ENCODE measurements at regions not wholly inside any gene's neighbourhood (a gene's known extent, or its start where the extent isn't known, plus 50 kb on each side); places are given as distances from the start of the nearest gene placed in this dataset.

GRCh38 chr5:164179406-164179805 lies 674.0 kb downstream of the MAT2B start:
- Histone ChIP-seq H3K27ac (ENCODE audit: low read length) (no peak overlapping the region), H3K79me2 (replicated peaks; ENCODE audit: insufficient read depth, low read length) (no peaks in the 10 kb centered on the region), H3K4me3 (ENCODE audit: low read length) (no peak overlapping the region), H2AFZ (ENCODE audit: low read depth, low read length) (no peak overlapping the region), H3K27me3 (ENCODE audit: insufficient read depth, low read depth, low read length) (no peaks in the 10 kb centered on the region), H4K20me1 (ENCODE audit: insufficient read depth) (no peaks in the 10 kb centered on the region), H3F3A (ENCODE audit: insufficient read depth, low read length, poor library complexity, severe bottlenecking) (no peaks in the 10 kb centered on the region), H3K36me3 (ENCODE audit: insufficient read depth, low read length) (no peaks in the 10 kb centered on the region), H3K9me3 (ENCODE audit: low read length) (no peaks in the 10 kb centered on the region), H3K9ac (ENCODE audit: low read length) (no peak overlapping the region), H3K4me2 (ENCODE audit: low read length) (no peak overlapping the region), H3K9me2 (ENCODE audit: insufficient read depth, low read length) (no peaks in the 10 kb centered on the region)
- TF ChIP-seq POLR2AphosphoS5 (IDR thresholded peaks at IDR 0.05) (no peak), RAD21 (conservative IDR thresholded peaks at IDR 0.05) (no peak), SMC3 (conservative IDR thresholded peaks at IDR 0.05; ENCODE audit: poor library complexity) (no peak), EP300 (conservative IDR thresholded peaks at IDR 0.05; ENCODE audit: poor library complexity, severe bottlenecking) (no peak), TAF1 (IDR thresholded peaks at IDR 0.05; ENCODE audit: low read depth) (no peak)

- TF ChIP-seq SMC3 (conservative IDR thresholded peaks at IDR 0.05; ENCODE audit: poor library complexity) (no peak), POLR2AphosphoS5 (IDR thresholded peaks at IDR 0.05) (no peak), EP300 (conservative IDR thresholded peaks at IDR 0.05; ENCODE audit: poor library complexity, severe bottlenecking) (no peak), EZH2 (IDR thresholded peaks at IDR 0.05; ENCODE audit: borderline replicate concordance, insufficient read depth, low read length, poor library complexity, severe bottlenecking) (no peak), TAF1 (IDR thresholded peaks at IDR 0.05; ENCODE audit: low read depth) (no peak)
- Histone ChIP-seq H3K27ac (ENCODE audit: low read length) (no peak overlapping the region), H4K20me1 (ENCODE audit: insufficient read depth) (no peaks in the 10 kb centered on the region), H3F3A (ENCODE audit: insufficient read depth, low read length, poor library complexity, severe bottlenecking) (no peaks in the 10 kb centered on the region), H3K9me3 (ENCODE audit: low read length) (no peaks in the 10 kb centered on the region), H3K79me2 (replicated peaks; ENCODE audit: insufficient read depth, low read length) (no peaks in the 10 kb centered on the region), H3K4me2 (ENCODE audit: low read length) (no peak overlapping the region), H3K9me2 (ENCODE audit: insufficient read depth, low read length) (no peaks in the 10 kb centered on the region), H3K9ac (ENCODE audit: low read length) (no peak overlapping the region), H2AFZ (ENCODE audit: low read depth, low read length) (no peak overlapping the region), H3K36me3 (ENCODE audit: insufficient read depth, low read length) (no peaks in the 10 kb centered on the region), H3K27me3 (ENCODE audit: insufficient read depth, low read depth, low read length) (no peaks in the 10 kb centered on the region), H3K4me3 (ENCODE audit: low read length) (no peak overlapping the region)
These were observed 676.2 kb downstream of the MAT2B start for GRCh38 chr5:164181604-164182003.

- H3K36me3 ChIP-seq (ENCODE audit: insufficient read depth, low read length): no peaks in the 10 kb centered on the region
- H3K27ac ChIP-seq (ENCODE audit: low read length): no peak overlapping the region
- H3K9me2 ChIP-seq (ENCODE audit: insufficient read depth, low read length): no peaks in the 10 kb centered on the region
- H3K4me2 ChIP-seq (ENCODE audit: low read length): no peak overlapping the region
- no peaks in the 10 kb centered on the region for H3K9me3 ChIP-seq (ENCODE audit: low read length)
- H3K27me3 ChIP-seq (ENCODE audit: insufficient read depth, low read depth, low read length): no peaks in the 10 kb centered on the region
- no peak overlapping the region for H3K4me3 ChIP-seq (ENCODE audit: low read length)
- no peak overlapping the region for H2AFZ ChIP-seq (ENCODE audit: low read depth, low read length)
- no peaks in the 10 kb centered on the region for H3F3A ChIP-seq (ENCODE audit: insufficient read depth, low read length, poor library complexity, severe bottlenecking)
- no peaks in the 10 kb centered on the region for H3K79me2 ChIP-seq (replicated peaks; ENCODE audit: insufficient read depth, low read length)
- H3K9ac ChIP-seq (ENCODE audit: low read length): no peak overlapping the region
- TF ChIP-seq EZH2 (IDR thresholded peaks at IDR 0.05; ENCODE audit: borderline replicate concordance, insufficient read depth, low read length, poor library complexity, severe bottlenecking) (no peak), EP300 (conservative IDR thresholded peaks at IDR 0.05; ENCODE audit: poor library complexity, severe bottlenecking) (no peak), TAF1 (IDR thresholded peaks at IDR 0.05; ENCODE audit: low read depth) (no peak), MXI1 (conservative IDR thresholded peaks at IDR 0.05; ENCODE audit: poor library complexity, severe bottlenecking) (no peak), SMC3 (conservative IDR thresholded peaks at IDR 0.05; ENCODE audit: poor library complexity) (no peak), REST (IDR thresholded peaks at IDR 0.05; ENCODE audit: borderline replicate concordance) (no peak), POLR2AphosphoS5 (IDR thresholded peaks at IDR 0.05) (no peak), CTCF (IDR thresholded peaks at IDR 0.05; ENCODE audit: poor library complexity, severe bottlenecking) (no peak), RAD21 (conservative IDR thresholded peaks at IDR 0.05) (no peak)
- H4K20me1 ChIP-seq (ENCODE audit: insufficient read depth): no peaks in the 10 kb centered on the region
These were observed 678.7 kb downstream of the MAT2B start for GRCh38 chr5:164184158-164184557.
